ENCODE measurements at regions not wholly inside any gene's neighbourhood (a gene's known extent, or its start where the extent isn't known, plus 50 kb on each side); places are given as distances from the start of the nearest gene placed in this dataset.

DNA sequence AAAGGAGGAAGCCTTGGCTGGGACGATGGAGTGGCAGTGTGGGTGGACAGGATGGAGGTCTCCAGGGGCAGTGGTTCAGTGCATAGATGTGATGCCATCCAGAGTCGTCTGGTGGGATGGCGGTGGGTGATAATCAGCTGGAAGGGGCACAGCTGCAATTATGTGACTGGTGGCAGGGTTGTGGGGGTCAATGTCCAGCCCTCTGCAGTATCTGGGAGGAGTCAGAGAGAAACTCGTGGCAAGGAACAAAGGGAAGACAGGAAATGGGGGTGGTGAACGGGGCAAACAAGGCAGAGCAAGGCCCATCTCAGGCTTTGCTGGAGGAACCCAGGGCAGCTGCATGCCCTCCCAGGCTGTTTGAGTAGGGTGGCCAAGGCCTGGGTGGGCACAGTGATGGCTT lies 118.3 kb upstream of the USP24 start:
- no peak for DNase-seq

DNA sequence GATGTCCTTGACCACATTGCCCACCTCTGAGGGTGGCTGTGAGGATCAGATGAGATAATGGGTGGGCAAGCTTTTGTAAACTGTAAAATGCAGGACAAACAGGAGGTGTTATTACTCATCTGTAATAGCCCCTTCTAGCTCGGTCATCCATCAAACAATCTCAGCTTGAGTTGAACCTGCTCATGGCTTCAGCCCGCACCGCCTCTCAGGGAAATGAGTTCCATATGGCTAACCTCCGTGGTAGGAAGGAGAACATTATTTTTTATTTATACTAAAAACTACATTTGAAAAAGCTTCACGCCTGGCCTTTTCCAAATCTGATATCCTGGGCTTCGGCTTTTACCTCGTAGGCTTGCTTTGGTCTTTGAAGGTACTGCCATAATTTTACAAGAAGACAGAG lies 116.2 kb upstream of the USP24 start:
- no peak for DNase-seq

DNA sequence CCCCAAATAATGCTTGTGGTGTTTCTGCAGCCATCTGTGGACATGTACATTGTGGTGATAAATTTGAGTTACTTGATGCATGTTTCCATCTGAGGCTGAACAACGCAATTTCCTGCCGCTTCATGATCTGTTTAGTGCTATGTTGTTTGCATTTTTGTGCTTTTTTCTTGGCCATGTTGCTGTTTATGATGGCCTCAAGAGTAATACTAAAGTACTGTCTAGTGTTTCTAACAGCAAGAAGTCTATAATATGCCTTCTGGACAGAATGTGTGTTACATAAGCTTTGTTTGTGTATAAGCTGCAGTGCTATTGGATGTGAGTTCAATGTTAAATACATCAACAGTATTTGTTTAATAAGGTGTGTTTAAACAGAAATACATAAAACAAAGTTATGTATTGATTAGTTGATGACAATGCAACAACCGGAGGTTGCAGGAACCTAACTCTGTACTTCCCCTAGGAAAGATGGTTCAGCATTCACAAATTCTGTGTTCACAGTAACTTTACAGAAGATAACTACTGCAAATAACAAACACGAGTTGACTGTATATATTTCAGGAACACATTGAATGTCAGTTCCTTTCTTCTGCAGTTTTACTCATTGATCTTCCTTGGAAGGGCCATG lies 114.8 kb upstream of the USP24 start:
- DNase-seq: no peak

DNA sequence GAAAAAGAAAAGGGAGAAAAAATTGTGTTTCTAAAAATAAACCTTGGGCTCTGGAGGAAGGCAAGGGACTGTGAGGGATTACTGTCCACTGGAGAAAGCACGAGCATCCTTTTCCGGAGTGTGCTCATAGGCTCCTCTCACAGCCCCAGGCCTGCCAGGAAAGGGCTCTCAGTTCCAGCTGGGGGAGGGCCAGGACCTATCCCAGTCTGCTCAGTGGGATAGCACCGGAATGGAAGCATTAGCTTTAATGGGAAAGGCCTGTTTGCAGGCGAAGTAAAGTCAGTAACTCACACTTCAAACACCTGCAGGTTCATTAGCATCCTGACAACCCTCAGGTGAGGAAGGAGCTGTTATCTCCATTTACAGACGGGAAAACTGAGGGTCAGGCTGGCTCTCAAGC lies 113.9 kb upstream of the USP24 start:
- DNase-seq: no peak

DNA sequence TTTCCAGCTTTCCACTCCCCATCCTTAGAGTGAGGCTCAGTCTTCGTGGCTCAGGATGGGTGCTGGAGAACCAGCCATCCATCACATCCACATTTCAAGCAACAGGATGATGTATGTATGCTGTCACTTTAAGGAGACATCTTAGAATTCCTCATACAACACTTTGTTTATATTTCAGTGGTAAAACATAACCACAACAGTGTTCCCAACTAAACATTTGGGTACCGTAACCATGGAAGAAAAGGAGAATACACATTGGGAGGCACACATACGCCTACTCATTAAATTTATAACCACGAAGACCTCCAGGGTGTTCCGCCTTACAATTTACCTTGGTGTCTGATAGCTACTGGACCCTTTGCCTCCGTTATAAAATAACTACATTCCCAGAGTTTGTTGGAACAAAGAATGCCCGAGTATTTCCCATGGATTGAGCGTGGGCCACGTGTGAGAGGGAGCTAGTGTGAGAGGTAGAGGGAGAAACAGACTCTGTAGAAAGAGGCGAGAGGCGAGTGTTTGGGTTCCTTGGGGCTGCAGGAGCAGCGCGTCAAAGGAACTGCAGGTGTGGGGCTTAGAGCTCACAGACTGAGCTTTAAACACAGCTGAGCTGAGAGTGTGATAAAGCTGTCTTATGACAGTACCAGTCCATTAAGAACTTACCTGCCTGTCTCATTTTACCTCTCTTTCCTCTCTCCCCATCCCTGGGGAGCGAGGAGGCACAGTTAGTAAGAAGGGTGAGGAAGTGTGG lies 111.5 kb upstream of the USP24 start:
- no peak for DNase-seq

DNA sequence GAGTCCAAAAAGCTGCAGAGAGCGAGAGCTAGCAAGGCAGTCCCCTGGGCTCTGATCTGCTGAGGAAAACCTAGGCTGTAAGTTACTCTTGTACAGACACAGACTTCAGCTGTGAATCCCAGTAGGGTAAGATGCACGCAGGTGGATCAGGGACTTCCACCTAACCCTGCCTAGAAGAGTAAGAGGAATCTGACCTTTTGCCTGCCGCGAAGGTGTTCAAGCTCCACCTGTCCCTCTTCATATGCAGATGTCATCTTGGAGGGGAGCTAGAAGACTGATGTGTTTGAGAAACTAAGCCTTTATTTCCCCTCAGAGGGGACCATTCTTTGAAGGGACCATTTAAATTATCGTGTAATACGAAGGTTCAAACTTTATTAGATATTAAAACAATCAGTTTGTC lies 108.6 kb upstream of the USP24 start:
- no peak for DNase-seq

DNA sequence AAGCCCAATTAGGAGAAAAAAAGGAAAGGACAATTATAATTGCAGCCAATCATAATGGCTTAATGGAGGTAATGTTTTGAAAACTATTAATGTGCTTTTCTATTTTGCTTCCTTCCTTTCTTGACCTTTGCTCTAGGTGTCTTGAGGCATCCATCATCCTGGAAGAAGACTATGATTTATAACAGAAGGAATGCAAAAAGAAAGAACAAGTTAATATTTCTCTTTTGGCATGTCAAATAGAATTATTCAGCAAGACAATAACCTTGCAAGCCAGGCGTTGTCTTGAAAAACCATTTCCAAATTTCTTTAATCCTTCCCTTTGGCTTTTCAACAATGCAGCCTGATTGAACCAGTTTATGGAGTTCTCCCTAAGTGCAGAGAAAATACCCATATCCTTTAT lies 107.7 kb upstream of the USP24 start:
- DNase-seq: no peak

DNA sequence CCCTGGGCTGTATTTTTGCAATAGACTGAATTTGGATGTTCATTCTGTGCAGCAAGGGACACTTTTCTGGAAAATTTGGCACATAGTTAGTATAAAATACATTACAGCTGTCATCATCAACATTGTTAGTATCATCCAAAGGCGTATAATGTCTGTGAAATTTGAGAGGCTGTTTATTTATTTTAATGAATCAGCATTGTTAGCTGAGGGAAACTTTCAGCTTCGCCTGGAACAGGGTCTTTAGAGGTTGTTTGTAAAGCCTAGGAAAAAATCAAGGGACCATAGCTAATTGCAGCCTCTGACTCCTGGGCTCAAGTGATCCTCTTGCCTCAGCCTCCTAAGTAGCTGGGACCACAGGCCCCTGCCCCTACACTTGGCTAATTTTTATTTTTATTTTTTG lies 106.8 kb upstream of the USP24 start:
- no peak for DNase-seq

DNA sequence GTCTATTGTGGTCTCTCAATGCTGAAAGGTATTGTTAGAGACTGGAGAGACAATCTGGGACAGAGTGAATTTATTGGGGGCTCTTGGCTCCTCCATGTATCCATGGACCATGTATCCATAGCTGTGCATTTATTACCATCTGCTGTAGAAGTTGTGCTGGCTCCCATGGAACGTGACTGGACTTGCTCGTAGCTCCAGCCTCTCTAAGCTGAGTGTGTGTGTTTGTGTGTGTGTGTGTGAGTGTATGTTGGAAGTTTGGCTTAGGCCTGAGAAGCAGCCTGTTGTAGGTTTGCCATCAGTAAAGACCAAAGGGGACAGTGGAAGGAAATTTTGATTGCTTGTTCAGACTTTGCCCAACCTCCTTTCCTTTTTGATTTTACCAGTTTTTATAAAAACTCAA lies 105.7 kb upstream of the USP24 start:
- DNase-seq: no peak

DNA sequence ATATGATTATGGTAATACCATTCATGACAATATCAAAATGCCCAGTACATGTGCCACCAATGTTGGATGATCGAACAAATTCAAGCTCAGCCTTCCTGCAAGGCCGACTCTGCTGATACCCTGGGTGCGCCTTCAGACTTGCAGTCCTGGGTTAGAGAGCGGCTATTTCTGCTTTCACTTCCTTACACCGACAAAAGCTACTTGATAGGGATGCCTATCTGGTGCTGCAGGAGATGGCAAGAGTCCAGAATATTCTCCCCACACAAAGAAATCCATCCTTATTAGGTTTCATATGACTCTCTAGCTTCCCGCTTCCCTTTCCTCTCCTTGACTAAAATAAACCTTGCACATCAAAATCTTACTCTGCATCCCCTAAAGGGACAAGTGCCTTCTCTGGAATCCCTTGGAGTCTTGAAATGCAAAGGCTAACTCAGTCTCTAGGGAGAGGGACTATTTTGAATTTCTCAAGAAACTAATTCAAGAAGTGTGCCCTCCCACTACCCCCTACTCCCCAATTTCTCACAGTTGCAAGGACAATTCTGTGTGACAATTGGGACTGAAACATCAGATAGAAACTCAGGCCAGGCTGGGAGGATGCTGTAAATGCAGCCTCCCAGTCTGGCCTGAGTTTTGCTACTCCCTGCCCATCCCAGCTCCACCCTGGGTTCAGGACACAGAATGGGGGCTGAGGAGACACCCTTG lies 103.1 kb upstream of the USP24 start:
- DNase-seq: no peak

DNA sequence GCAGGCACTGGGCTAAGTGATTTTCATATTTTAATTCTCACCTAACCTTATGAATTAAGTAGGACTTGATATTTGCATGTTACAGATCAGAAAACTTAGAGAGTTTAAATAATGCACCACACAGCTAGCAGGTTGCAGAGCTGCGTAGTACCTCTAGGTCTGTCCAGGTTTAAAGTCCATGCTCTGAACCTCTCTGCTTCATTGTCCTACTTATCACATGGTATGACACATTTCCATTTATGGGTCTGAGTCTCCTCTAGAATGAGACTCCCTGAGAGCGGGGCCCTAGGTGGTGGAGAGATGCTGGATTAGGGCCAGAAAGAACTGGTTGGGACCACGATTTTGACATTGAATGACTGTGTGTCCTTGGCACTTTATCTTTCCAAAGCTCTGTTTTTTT lies 102.5 kb upstream of the USP24 start:
- DNase-seq: no peak

DNA sequence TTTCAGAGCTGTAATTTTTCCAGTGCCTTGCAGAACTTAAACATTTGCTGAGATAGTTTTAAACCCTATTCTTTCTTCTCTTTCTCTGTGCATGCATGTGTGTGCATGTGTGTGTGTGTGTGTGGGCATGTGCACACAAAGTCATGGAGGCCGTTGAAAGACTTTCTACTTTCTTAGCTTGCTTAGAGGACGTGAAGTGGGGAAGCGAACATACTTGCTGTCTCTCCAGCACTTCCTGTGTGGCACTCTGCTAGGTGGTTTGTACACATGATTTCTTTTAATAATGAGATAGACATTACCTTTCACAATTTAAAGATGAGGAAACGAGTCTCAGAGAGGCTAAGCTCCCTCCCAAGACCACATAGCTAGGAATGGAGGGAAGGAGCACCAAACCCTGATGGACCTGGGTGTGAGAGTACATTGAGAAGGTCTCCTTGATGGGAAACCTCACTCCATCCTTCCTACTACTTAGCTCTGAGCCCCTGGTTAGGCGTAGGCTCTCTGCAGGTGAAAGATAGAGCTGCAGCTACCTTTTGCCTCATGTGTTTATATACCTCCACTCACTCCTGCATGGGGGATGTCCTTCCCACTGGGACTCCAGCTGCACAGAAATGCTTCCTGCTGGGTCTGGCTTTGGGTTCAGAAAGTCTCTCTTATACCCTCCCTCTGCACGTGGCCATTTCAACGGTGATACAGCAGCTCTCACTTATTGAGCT lies 101.9 kb upstream of the USP24 start:
- no peak for DNase-seq

DNA sequence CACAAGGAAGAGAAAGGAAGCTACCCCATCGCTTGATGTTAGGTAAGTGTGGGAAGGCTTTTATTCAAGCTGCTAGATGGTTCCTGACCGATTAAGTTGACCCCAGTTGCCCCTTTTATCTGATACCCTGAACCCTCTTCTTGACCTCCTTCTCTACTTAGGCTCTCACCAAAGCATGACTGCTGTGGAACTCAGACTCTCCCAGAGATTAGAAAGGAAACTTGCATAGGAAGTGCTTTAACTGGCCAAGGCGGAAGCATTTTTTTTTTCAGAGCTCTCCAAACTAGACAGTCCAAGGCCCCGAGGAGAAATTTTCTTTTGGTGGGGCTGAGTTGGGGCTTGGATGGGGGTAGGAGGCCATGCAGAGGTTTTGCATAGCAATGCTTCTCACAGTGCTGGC lies 101.3 kb upstream of the USP24 start:
- DNase-seq: no peak

DNA sequence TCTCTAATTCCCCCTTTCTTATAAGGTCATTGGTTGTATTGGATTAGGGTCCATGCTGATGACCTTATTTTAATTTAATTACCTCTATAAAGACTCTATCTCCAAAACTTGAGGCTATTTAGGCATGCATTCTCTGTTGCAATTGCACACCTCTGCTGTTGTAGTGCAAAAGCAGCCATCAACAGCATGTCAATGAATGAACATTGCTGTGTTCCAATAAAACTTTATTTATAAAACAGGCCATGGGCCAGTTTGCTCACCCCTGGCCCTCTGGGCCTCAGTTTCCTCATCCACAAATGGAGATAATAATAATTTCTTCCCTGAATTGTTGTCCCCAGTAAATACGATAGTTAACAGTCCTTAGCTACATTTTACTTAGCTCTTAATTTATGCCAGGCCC lies 100.4 kb upstream of the USP24 start:
- no peak for DNase-seq

DNA sequence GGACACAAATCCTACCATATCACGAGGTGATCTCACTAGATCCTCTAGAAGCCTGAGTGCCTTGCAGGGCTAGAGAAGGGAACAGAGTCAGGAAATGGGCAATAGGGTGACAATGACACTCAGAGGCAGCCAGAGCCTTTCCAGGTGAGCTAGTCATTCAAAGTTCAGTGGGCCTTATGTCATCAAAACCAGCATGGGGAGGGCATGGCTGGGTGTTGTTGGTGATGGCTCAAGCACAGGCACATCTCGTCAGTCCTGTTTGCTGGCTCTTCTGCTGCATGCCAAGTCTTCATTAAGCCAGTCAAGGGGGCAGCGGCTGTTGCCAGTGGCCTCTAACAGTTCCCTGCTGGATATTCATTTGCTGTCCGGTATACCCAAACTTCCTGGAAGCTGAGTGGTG lies 99.6 kb upstream of the USP24 start:
- DNase-seq: no peak

DNA sequence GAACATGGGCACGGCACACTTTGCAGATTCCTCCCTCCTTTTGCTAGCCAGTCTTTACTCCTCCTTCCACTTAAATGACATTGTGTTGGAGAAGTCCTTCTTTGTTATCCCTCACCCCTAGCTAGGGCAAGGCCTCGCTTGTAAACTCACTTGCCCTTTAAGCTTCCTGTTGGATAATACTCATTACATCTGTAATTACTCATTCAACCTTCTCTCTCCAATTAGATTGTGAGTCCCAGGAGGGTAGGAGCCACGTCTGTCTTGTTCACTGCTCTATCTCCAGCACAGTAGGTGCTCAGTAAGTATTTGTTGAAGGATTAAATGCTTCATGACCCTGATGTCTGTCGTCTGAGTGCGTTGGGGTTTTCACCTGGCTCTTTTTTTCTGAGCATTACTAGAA lies 98.7 kb upstream of the USP24 start:
- DNase-seq: no peak

DNA sequence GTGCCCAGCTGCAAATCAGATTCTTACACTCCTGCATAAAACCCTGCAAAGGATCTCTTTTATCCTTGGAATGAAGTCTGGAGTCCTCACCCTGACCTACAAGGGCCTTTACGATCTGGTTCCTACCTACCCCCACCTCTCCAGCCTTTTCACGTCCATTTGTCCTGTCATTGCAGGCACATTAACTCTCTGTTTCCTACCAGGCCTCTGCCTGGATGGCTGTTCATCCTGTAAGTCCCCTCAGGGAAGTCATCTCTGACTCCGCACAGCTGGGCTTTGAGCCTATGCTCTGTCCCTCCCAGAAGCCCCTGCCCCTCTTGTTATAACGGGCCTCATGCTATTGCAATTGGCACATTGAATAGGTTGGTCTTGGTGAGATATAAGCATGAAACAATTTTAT lies 96.8 kb upstream of the USP24 start:
- DNase-seq: no peak

DNA sequence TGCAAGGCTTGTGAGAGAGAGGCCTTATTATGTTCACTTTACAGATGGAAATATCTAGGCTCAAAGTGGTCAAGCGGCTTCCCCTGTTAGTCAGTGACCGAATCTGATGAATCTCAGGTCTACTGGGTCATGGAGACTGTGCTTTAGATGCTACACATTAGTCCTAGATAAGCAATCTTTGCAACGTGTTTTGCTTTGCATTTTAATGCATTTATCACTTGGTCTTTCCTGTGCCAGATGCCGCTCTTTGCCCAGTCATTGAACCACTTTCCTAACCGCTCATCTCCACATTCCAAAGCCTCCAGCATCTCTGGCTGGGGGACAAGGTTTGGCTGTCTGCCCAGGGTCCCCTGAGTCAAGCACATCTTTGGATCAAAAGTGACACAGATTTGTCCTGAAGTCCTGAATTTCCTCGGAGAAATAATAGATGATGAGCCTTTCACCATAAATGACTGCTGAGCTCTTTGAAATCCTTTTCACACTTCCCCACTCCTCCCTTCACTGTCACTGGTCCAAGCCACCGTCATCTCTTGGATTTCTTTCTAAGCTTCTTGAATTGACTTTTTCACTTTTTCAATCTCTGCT lies 96.0 kb upstream of the USP24 start:
- no peak for DNase-seq

DNA sequence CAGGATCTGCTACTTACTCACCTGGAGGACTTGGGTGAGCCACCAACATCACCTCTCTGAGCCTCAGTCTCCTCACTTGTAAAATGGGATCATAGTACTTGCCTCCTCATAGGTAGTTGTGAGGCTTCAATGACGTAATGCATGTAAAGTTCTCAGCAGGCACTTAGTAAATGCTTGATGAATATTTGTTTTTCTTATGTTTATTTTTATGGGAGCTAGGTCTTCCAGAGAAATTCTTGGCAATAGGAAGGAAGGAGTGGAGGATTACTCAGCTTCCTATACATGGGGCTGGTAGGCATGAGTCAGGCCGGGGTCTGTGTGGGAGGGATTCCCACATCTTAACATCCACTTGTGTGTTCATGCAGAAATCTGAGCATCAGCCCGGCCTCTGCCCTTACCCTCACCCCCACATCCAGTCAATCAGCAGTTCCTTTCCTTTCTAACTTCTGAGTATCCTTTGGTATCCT lies 95.4 kb upstream of the USP24 start:
- DNase-seq: no peak

DNA sequence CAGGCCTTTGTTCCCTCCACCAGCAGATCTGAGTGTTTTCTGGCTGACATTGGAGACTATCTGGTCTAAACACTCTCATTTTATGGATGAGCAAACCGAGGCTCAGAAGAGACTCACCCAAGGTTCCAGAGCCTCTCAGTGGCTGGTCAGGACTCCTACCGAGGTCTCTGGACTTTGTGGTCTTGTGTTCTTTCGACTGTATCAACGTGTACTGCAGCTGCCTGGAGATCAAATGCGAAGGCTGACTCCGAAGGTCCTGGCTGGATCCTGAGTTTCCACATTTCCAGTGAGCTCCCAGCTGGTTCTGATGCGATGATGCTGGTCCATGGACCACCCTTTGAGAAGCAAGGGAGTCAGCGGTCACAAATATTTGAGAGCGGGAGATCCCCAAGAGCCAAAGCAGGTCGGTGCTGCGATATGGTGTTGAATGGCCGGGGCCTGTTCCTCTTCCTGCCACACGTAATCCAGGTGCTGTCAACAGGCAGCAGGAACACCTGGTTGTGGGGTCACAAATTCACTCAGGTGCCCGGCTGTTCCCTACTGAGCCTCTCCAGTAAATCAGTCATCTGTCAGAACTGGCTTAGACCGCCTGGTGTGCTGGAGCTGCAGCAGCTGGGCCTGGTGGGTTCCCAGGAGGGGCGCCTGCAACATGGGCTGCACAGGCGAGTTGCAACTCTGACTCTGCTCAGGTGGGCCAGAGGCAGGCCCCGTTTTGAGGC lies 94.8 kb upstream of the USP24 start:
- DNase-seq: no peak

DNA sequence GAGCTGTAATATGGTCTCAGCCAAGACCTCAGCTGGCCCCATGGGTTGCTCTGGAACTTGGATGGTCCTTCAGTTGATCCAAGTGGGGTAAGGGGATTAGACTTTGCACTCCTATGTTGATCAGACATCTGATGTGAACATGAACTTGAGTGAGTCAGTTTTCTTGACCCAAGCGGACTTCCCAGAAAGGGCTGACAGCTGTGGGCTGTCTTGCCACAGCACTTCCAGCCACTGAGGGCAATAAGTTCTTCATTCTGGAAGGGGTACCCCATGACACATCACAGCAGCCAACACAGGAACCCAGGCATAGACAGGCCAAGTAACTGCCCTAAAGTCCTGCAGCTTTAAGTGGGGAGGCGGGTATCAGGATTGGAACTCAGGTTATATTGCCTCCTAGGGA lies 93.9 kb upstream of the USP24 start:
- no peak for DNase-seq

DNA sequence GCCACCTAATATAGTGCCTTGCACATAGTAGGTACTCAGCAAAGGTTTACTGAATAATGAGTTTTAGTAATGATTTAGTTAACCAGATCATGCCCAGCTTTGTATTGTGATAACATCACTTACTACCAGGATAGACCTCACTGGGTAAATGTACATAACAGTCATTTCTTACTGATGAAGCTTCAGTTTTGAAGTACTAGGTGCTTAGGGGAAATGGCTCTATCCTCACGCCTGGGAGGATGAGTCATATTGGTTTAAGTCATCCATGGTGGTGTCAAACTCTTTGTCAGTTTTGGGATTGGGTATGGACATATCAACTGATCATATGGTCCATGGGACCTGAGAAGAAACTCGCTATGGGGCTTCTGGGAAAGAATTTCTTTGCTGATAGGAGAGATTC lies 90.6 kb upstream of the USP24 start:
- no peak for DNase-seq
